GM19463 (cell line): ENCODE measurements at regions not wholly inside any gene's neighbourhood (a gene's known extent, or its start where the extent isn't known, plus 50 kb on each side); places are given as distances from the start of the nearest gene placed in this dataset.

Experiments used
- ATAC-seq: cut with Tn5 transposase; IDR thresholded peaks from one replicate; pipeline ENCODE4 v1.9.1; 2021; ENCODE audit warnings: mild to moderate bottlenecking, moderate library complexity; ENCODE audit not compliant: unreplicated experiment

DNA sequence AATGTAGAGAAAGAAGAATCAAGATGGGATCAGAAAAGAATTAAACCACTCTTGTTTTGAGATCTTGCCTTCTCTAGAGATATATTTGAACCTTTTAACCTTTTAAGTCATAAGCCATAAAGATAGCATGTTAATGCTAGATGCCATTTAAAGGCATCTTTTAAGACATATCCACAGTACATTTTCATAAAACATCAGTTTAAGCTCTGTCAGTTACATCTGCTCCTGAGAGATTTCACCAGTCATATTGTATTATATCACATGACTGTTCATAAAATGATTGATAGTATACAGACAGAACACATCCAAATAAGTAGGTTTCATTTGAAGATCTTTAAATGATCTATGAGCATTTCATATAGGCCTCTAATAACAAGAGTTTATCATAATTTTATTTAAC is 1238.5 kb downstream of the SLC16A7 start:
- no peak for ATAC-seq

- no peak for ATAC-seq
Observed at GRCh38 chr12:60834806-60835205, 1239.0 kb downstream of the SLC16A7 start.

GRCh38 chr12:60836651-60837050 is 1240.8 kb downstream of the SLC16A7 start:
- ATAC-seq: no peak

DNA sequence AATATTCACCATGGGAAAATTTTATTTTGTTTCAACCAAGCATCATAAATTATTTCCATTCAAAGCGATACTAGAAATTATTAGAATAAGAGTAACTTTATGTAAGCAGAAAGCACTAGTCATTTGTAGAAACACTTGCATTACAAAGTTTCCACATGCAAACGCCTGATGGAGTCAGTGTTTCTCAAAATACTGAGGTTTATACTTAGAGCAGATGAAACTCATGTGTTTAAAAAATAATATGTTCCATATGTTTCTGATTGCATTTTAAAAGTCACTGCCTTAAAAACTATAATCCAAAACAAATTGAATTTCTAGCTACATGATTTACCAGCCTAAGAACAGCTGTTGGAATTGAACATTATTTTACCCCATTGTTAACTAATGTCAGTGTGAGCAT is 1246.4 kb downstream of the SLC16A7 start:
- no peak for ATAC-seq

GRCh38 chr12:60844101-60844500 is 1248.3 kb downstream of the SLC16A7 start:
- ATAC-seq: no peak

- no peak for ATAC-seq
Observed at GRCh38 chr12:60844875-60845274, 1249.0 kb downstream of the SLC16A7 start.

GRCh38 chr12:60845696-60846095 is 1249.9 kb downstream of the SLC16A7 start:
- ATAC-seq: no peak

- no peak for ATAC-seq
Observed at GRCh38 chr12:60847281-60847680, 1251.5 kb downstream of the SLC16A7 start.

GRCh38 chr12:60849723-60850122 is 1253.9 kb downstream of the SLC16A7 start:
- ATAC-seq: no peak

DNA sequence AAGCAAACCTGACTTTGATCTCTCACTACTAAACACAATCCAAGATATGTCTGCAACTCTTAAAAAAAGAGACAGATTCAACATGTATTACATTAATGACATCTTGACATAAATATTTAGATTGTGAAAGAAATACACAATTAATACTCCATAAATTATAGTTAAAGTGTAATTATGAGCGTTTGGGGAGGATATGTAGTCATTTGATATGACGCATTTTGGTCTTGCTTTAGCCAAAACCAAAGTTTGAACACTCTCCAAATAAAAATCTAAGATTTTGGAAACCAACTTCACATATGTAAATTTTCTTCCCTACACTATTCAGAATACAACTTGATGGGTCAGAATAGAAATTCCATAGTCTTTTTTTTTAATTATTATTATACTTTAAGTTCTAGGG is 1257.6 kb downstream of the SLC16A7 start:
- ATAC-seq: no peak

GRCh38 chr12:60863421-60863820 is 1267.6 kb downstream of the SLC16A7 start:
- no peak for ATAC-seq

DNA sequence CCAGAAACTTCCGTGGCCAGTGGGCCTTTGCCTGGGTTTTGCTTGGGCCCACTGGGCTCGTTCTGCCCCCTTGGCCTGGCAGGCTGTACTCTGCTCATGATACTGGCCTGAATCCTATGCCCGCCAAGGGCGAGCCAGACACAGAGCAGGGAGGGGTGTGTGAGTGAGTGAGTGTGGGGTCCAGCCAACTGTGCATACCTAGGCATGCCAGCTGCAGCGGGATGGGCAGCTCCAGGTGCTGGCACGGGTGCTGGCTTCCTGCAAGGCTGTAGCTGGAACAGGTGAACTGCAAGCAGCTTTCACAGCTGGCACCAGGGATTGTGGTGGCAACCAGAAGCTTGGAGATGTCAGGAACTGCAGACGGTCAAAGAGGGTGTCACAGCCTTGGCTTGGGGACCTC is 1276.4 kb downstream of the SLC16A7 start:
- no peak for ATAC-seq

DNA sequence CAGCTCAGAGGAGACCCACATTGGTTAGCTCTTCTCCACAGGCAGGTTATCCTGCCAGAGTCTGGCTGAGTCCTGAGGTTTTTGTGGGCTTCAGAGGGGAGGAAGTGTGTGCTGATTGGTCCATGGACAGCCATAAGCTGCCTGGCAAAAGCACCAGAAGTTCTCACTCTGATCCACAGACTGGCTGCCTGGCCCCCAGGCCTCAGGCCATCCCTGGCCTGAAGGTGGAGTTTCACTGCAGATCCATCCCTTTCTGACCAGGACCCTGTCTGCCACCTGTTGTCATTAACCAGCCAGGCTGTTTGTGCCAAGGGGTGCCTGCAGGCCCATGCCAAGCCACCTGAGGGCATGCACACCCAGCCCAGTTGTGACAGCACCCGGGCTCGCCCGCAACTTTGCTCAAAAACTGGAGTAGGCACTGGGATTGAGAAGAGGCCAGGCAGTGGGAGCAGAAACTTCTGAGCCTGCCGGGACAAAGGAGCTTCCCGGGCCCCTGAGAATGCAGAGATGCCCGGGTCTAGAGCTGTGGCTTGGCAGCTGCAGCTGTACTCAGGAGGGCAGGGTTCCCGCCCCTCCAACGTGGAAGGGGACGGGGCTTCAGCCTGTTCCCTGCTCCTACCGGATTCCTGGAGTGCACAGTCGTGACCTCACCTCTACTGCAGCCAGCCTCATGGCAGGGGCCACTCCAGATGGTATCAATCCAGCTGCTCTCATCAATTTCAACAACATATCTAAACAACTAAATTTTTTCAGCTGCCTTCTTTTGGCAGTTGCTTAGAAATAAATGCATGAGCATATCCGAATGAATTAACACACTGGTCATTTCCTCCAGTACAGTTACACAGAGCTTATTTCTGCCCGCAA is 1277.3 kb downstream of the SLC16A7 start:
- no peak for ATAC-seq

- ATAC-seq: no peak
Observed at GRCh38 chr12:60874091-60874490, 1278.3 kb downstream of the SLC16A7 start.

GRCh38 chr12:60920841-60921495 is 1325.1 kb downstream of the SLC16A7 start:
- no peak for ATAC-seq

DNA sequence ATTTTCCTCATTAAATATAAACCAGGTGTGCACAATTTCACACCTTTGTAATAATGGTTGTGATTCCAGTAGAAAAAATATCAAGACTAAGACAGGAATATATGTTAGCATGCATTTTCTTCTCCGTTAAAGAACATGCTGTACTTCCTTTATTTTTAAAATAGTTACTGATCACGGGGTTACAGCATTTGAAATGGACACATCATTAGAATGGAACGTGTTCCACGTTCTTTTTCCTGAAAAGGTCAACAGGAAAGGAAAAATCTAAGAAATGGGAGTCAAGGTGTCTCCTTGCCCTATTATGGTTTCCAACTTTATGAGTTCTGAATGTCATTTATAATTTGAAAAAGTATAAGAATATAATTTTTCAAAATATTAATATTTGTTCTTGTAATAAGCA is 1325.7 kb downstream of the SLC16A7 start:
- no peak for ATAC-seq

- no peak for ATAC-seq
Observed at GRCh38 chr12:60926256-60926655, 1330.4 kb downstream of the SLC16A7 start.

- no peak for ATAC-seq
Observed at GRCh38 chr12:60930151-60930550, 1330.1 kb upstream of the USP15 start.

- no peak for ATAC-seq
Observed at GRCh38 chr12:60935981-60936761, 1324.0 kb upstream of the USP15 start.

- no peak for ATAC-seq
Observed at GRCh38 chr12:60947533-60947932, 1312.7 kb upstream of the USP15 start.

- no peak for ATAC-seq
Observed at GRCh38 chr12:60967128-60967527, 1293.1 kb upstream of the USP15 start.

GRCh38 chr12:60977966-60978365 is 1282.2 kb upstream of the USP15 start:
- no peak for ATAC-seq
